OCI-LY1 (cell line): ENCODE measurements at regions not wholly inside any gene's neighbourhood (a gene's known extent, or its start where the extent isn't known, plus 50 kb on each side); places are given as distances from the start of the nearest gene placed in this dataset.

Experiments used
- EZH2 ChIP-seq: fragments of 200-600 bp; sonication (generic), shearing (Covaris generic); IDR thresholded peaks from 2 replicates; pipeline ENCODE4 v1.8.0; 2017; ENCODE audit warnings: borderline replicate concordance, mixed run types, mild to moderate bottlenecking, antibody characterized with exemption, low read length, moderate library complexity, mixed read lengths
- TF ChIP-seq, protein P1 (sequence below): fragments of 200-600 bp; sonication (generic), shearing (Covaris generic); IDR thresholded peaks from 2 replicates; pipeline ENCODE4 v1.5.1; 2017; ENCODE audit warnings: mild to moderate bottlenecking, antibody characterized with exemption, low read length, moderate library complexity, mixed read lengths

GRCh38 chr3:59654480-59655417 lies 604.9 kb upstream of the CFAP20DC start:
- TF ChIP-seq, protein P1, sequence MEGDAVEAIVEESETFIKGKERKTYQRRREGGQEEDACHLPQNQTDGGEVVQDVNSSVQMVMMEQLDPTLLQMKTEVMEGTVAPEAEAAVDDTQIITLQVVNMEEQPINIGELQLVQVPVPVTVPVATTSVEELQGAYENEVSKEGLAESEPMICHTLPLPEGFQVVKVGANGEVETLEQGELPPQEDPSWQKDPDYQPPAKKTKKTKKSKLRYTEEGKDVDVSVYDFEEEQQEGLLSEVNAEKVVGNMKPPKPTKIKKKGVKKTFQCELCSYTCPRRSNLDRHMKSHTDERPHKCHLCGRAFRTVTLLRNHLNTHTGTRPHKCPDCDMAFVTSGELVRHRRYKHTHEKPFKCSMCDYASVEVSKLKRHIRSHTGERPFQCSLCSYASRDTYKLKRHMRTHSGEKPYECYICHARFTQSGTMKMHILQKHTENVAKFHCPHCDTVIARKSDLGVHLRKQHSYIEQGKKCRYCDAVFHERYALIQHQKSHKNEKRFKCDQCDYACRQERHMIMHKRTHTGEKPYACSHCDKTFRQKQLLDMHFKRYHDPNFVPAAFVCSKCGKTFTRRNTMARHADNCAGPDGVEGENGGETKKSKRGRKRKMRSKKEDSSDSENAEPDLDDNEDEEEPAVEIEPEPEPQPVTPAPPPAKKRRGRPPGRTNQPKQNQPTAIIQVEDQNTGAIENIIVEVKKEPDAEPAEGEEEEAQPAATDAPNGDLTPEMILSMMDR, result no peak
- TF ChIP-seq EZH2, result no peak
